ENCODE measurements at regions not wholly inside any gene's neighbourhood (a gene's known extent, or its start where the extent isn't known, plus 50 kb on each side); places are given as distances from the start of the nearest gene placed in this dataset.

- ChIA-PET CTCF (ENCODE audit: unreplicated experiment) (no interaction called here), POLR2A (interaction anchor here (0.7 kb wide), 1 partner anchor 317 kb away, joined by 4 read pairs; no protein-coding TSS in a partner anchor)
- Histone ChIP-seq H3K4me1 (ENCODE audit: insufficient read depth, low read length, poor library complexity, severe bottlenecking) (no peaks in the 10 kb centered on the region), H3K36me3 (ENCODE audit: insufficient read depth, low read length) (no peaks in the 10 kb centered on the region), H2AFZ (ENCODE audit: low read length) (no peak overlapping the region), H3K4me2 (ENCODE audit: low read length) (no peak overlapping the region), H3K27ac (ENCODE audit: low read depth, low read length, poor library complexity, severe bottlenecking) (no peak overlapping the region), H3K9me2 (ENCODE audit: insufficient read depth, low read length) (no peaks in the 10 kb centered on the region), H3K79me2 (ENCODE audit: insufficient read depth, low read depth, low read length) (no peaks in the 10 kb centered on the region), H3K4me3 (ENCODE audit: low read depth, low read length, poor library complexity, severe bottlenecking) (no peak overlapping the region), H4K20me1 (ENCODE audit: insufficient read depth, low read length) (no peaks in the 10 kb centered on the region), H3K9me3 (ENCODE audit: low read length) (peaks cover 4% of the 10 kb centered on the region; the same call in 1 of the 2 replicates)
- DNase-seq (ENCODE audit: low spot score) = no peak
- TF ChIP-seq CTCF (conservative IDR thresholded peaks at IDR 0.05; ENCODE audit: low read length) (no peak), EZH2phosphoT487 (IDR thresholded peaks at IDR 0.05; ENCODE audit: borderline replicate concordance, low read depth, low read length) (no peak)
- intact Hi-C loops (cut with micrococcal nuclease; ENCODE audit: unreplicated experiment) = no loop called here
- BruUV-seq (replicated peaks) = no TSS peak
Measured at GRCh38 chr5:28809811-28810750, 1771.7 kb upstream of the CDH9 start.

DNA sequence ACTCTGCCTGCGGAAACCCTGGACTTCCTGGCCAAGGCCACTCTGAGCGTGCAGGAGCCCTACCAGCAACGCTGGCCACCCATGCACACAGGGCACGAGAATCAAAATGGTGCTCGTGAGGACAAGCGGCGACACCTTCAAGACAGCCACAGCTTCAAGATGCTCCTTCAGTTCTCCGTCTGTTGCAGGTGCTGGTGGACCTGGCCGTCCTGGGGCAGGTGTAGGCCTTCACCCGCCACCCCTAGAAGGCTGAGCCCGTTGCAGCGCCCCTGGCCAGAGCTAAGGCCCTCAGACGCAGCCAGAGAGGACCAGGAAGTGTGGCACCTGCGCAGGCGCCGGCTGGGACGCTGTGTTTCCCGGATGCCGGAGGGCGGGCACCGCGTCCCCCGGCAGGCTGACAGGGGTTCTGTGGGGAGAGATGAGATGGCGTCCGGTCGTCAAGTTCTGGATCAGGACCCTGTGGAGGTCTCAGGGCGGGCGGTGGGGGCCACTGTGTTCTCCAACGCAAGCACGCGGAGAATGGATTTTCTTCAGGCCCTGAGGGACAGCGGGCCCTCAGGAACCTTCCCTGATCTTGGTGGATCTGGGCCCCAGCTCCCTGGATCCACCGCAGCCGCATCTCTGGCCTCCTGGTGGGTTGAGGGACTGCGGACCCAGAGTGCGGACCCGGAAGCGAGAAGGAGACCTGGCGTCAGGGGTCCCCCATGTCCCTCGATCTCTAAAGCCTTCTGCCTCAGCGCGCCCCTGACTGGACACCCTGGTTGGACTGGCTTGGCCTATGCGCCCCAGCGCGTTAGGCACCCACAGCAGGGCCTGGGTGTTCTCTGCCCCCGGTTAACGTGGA is 1770.8 kb upstream of the CDH9 start:
- H3K9me2 ChIP-seq (ENCODE audit: insufficient read depth, low read length) = no peaks in the 10 kb centered on the region
- no peak overlapping the region for H3K4me2 ChIP-seq (ENCODE audit: low read length)
- peaks cover 4% of the 10 kb centered on the region; the same call in 1 of the 2 replicates for H3K9me3 ChIP-seq (ENCODE audit: low read length)
- TF ChIP-seq CTCF (conservative IDR thresholded peaks at IDR 0.05; ENCODE audit: low read length) (no peak), EZH2phosphoT487 (IDR thresholded peaks at IDR 0.05; ENCODE audit: borderline replicate concordance, low read depth, low read length) (no peak)
- DNase-seq (ENCODE audit: low spot score) = no peak
- intact Hi-C loops (cut with micrococcal nuclease; ENCODE audit: unreplicated experiment) = no loop called here
- no TSS peak for BruUV-seq (replicated peaks)
- no peak overlapping the region for H3K27ac ChIP-seq (ENCODE audit: low read depth, low read length, poor library complexity, severe bottlenecking)
- POLR2A ChIA-PET = no interaction called here
- no peaks in the 10 kb centered on the region for H3K79me2 ChIP-seq (ENCODE audit: insufficient read depth, low read depth, low read length)
- H2AFZ ChIP-seq (ENCODE audit: low read length) = no peak overlapping the region
- H4K20me1 ChIP-seq (ENCODE audit: insufficient read depth, low read length) = no peaks in the 10 kb centered on the region
- H3K36me3 ChIP-seq (ENCODE audit: insufficient read depth, low read length) = no peaks in the 10 kb centered on the region
- no peaks in the 10 kb centered on the region for H3K4me1 ChIP-seq (ENCODE audit: insufficient read depth, low read length, poor library complexity, severe bottlenecking)
- CTCF ChIA-PET (ENCODE audit: unreplicated experiment) = no interaction called here
- no peak overlapping the region for H3K4me3 ChIP-seq (ENCODE audit: low read depth, low read length, poor library complexity, severe bottlenecking)

All from OCI-LY7 (cell line).